ENCODE measurements at regions not wholly inside any gene's neighbourhood (a gene's known extent, or its start where the extent isn't known, plus 50 kb on each side); places are given as distances from the start of the nearest gene placed in this dataset.

- TF ChIP-seq SIN3A (IDR thresholded peaks at IDR 0.05; ENCODE audit: low read depth): no peak
- no peak for TF ChIP-seq CTCF (IDR thresholded peaks at IDR 0.05 in 2 of 3, conservative IDR thresholded peaks at IDR 0.05 in 1 of 3; ENCODE audit: borderline replicate concordance in 1 of 3, insufficient read depth in 1 of 3, low read depth in 2 of 3, low read length in 2 of 3)
- TF ChIP-seq EZH2phosphoT487 (IDR thresholded peaks at IDR 0.05; ENCODE audit: borderline replicate concordance): no peak
- TF ChIP-seq POLR2A (IDR thresholded peaks at IDR 0.05; ENCODE audit: borderline replicate concordance, extremely low read depth, insufficient read depth, insufficient read length): no peak
- no peak for TF ChIP-seq MAX (IDR thresholded peaks at IDR 0.05)
- TF ChIP-seq EZH2 (IDR thresholded peaks at IDR 0.05): no peak
- TF ChIP-seq JUND (IDR thresholded peaks at IDR 0.05): no peak
- TF ChIP-seq POLR2AphosphoS5 (IDR thresholded peaks at IDR 0.05; ENCODE audit: low read depth, low read length): no peak
- no peak for TF ChIP-seq ZFX (IDR thresholded peaks at IDR 0.05)
- no peak for TF ChIP-seq ZNF274 (IDR thresholded peaks at IDR 0.05; ENCODE audit: low read depth, low read length)
- no peak for TF ChIP-seq ELF1 (IDR thresholded peaks at IDR 0.05; ENCODE audit: borderline replicate concordance, low read depth)
Observed at GRCh38 chr2:6219906-6220305, 527.7 kb downstream of the SOX11 start.

Data from HCT116 (cell line).